Nephron (organoid): ENCODE measurements at regions not wholly inside any gene's neighbourhood (a gene's known extent, or its start where the extent isn't known, plus 50 kb on each side); places are given as distances from the start of the nearest gene placed in this dataset.
A peak's percentile ranks its signal among the peaks of the same experiment; 100 is the strongest.

Experiments
- H3K27ac Mint-ChIP-seq, 3 experiments: 2 replicates each; pipeline ENCODE4 v1.8.0; 2020; ENCODE audit warnings: mixed read lengths in 3 of 3, mild to moderate bottlenecking in 2 of 3, moderate library complexity in 1 of 3
- H3K27me3 Mint-ChIP-seq: 2 replicates; pipeline ENCODE4 v1.8.0; 2021; ENCODE audit warnings: low read depth, mild to moderate bottlenecking, moderate library complexity, mixed read lengths
- H3K36me3 Mint-ChIP-seq: 2 replicates; pipeline ENCODE4 v1.8.0; 2020; ENCODE audit warnings: low read depth, mixed read lengths
- H3K4me1 Mint-ChIP-seq: 2 replicates; pipeline ENCODE4 v1.8.0; 2020; ENCODE audit warnings: mixed read lengths
- H3K4me3 Mint-ChIP-seq, 3 experiments: 2 replicates each; pipeline ENCODE4 v1.8.0; 2020; ENCODE audit warnings: mild to moderate bottlenecking in 3 of 3, mixed read lengths in 3 of 3, moderate library complexity in 2 of 3
- H3K9me3 Mint-ChIP-seq: 2 replicates; pipeline ENCODE4 v1.8.0; 2020; ENCODE audit warnings: mixed read lengths
- CTCF ChIP-seq, 3 experiments: fragments of 200-600 bp; sonication (generic); IDR thresholded peaks; one replicate each; pipeline ENCODE4 v1.5.0; 2021; ENCODE audit warnings: antibody characterized with exemption in 3 of 3; ENCODE audit not compliant: unreplicated experiment in 3 of 3

DNA sequence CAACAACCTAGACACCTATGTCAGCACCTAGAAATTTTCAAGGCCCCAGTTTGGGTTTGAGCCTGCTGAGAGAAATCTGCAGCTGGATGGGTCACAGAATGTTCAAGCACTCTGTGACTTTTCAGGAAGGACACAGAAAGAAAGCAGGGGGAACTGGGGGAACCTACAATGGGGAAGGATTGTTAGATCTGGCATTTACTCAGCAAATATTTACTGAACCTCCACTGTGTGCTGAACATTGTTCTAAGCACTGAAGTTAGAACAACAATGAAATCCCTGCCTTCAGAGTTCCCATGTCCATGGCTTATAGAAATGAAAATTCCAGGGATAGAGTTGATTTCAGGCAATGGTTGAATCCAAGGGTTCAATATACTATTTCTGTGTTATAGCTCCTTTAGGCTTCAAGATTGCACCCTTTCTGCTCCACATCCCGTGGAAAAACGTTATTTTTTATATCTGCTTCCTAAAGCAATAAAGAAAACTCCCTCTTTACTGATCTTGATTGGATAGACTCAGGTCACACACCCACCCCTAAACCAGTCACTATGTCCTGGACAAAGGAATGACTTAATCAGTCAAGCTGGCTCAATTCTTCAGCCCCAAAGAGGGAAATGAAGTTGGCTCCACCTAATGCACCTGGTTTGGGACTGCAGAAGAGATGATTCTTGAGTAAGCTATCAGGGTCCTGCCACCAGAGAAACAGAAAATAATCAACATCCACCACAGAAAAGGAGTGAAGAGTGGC is 95.1 kb downstream of the OR5AK2 start:
- Mint-ChIP-seq H3K4me1 (peaks cover 6% of the 10 kb centered on the region), H3K9me3 (no peaks in the 10 kb centered on the region), H3K4me3 (no peak overlapping the region), H3K27ac (no peak overlapping the region), H3K27me3 (no peaks in the 10 kb centered on the region), H3K36me3 (no peaks in the 10 kb centered on the region)
- no peak for TF ChIP-seq CTCF (IDR thresholded peaks at IDR 0.05; ENCODE audit: unreplicated experiment in 3 of 3)

GRCh38 chr11:57085611-57086010 is 96.1 kb upstream of the LRRC55 start:
- Mint-ChIP-seq H3K27me3 (no peaks in the 10 kb centered on the region), H3K36me3 (no peaks in the 10 kb centered on the region), H3K9me3 (no peaks in the 10 kb centered on the region), H3K4me3 (no peak overlapping the region), H3K27ac (peak overlapping the region in 2 of 3 experiments; percentile 35 to 88), H3K4me1 (peaks cover 6% of the 10 kb centered on the region)
- peak; percentile 32 to 42 (median 36) for TF ChIP-seq CTCF (IDR thresholded peaks at IDR 0.05; ENCODE audit: unreplicated experiment in 3 of 3)

DNA sequence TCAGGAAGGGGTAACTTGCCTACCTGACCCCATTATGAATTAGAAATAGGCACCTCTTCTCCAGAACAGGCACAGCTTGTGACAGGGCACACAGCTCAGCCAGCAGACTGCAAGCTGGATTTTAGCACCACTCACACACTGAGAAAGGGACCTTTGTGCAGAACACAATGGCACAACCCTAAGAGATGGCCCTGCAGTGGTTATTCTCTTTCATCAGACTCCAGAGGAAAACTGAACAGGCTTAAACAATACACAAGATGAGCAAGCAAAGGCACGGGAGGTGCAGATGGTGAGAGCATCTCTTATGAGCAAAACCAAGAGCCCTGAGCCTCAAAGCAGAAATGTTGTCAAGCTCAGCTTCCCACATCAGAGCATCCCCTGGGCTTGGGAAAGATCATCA is 93.8 kb upstream of the LRRC55 start:
- no peak overlapping the region for H3K4me3 Mint-ChIP-seq
- no peak for TF ChIP-seq CTCF (IDR thresholded peaks at IDR 0.05; ENCODE audit: unreplicated experiment in 3 of 3)
- peaks cover 6% of the 10 kb centered on the region for H3K4me1 Mint-ChIP-seq
- no peaks in the 10 kb centered on the region for H3K27me3 Mint-ChIP-seq
- no peaks in the 10 kb centered on the region for H3K9me3 Mint-ChIP-seq
- no peaks in the 10 kb centered on the region for H3K36me3 Mint-ChIP-seq
- H3K27ac Mint-ChIP-seq, result no peak overlapping the region

DNA sequence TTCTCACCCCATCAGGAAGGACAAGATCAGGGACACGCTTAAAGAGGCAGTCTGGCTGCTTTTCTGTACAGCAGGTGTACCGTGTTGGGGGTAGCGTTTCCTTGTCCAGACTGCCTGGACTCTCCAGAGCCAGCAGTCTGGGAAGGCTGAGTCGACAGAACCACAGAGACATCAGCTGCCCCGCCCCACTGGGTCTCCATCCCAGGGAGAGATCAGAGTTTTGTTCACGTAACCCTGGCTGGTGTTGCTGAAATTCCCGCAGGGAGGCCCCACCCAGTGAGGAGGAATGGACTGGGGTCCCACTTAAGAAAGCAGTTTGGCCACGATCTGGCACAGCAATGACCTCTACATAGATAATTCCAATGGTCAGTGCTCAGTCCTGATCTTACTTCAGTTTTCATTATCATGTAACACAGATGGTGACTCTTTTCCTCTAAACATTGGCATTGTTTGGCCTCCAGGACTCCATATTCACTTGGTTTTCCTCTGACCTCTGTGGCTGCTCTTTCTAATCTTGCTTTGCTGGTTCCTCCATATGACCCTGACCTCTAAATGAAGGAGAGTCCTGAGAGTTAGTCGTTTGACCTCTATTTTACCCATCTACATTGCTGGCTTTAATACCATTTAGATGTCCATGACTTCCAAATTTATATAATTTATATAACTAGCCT is 89.6 kb upstream of the LRRC55 start:
- TF ChIP-seq CTCF (IDR thresholded peaks at IDR 0.05; ENCODE audit: unreplicated experiment in 3 of 3), result no peak
- no peaks in the 10 kb centered on the region for H3K27me3 Mint-ChIP-seq
- H3K4me3 Mint-ChIP-seq, result no peak overlapping the region
- H3K4me1 Mint-ChIP-seq, result peaks cover 14% of the 10 kb centered on the region
- H3K9me3 Mint-ChIP-seq, result no peaks in the 10 kb centered on the region
- no peaks in the 10 kb centered on the region for H3K36me3 Mint-ChIP-seq
- no peak overlapping the region for H3K27ac Mint-ChIP-seq

DNA sequence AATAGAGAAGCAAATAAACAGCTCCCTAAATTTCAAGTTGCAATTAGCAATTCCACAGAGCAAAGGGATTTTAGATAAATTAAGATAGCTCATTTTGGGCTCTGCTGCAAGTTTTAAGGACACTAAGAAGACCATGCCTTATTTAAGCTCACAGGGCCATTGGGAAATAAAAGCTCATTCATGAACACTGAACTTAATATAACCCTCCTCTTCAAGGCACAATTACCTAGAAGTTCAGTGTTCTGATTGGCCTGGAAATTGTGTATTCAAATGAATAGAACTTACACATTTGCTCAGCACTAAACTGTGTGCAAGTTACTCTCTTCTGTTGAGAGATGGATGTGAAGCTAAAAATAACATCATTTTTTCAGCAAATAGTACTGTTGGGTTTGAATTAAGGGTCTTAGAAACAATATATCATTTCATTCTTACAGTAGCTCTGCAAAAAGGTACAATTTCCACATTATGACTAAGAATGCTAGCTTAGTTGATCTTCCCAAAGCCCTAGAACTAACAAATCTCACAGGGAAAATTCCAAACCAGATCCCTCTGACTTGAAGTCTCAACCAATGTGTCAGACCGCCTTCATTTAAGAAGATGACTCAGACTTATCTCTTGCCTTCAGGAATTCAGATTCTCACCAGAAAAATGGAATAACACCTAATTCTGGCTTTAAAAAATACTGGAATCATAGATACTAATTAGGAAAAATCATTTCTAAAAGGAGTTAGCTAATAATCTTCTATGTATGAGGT is 87.4 kb upstream of the LRRC55 start:
- no peaks in the 10 kb centered on the region for H3K9me3 Mint-ChIP-seq
- TF ChIP-seq CTCF (IDR thresholded peaks at IDR 0.05; ENCODE audit: unreplicated experiment in 3 of 3), result no peak
- no peak overlapping the region for H3K4me3 Mint-ChIP-seq
- H3K27me3 Mint-ChIP-seq, result no peaks in the 10 kb centered on the region
- H3K36me3 Mint-ChIP-seq, result no peaks in the 10 kb centered on the region
- peak overlapping the region; percentile 59 to 92 (median 80) for H3K27ac Mint-ChIP-seq
- H3K4me1 Mint-ChIP-seq, result peaks cover 27% of the 10 kb centered on the region
